GM21381 (cell line): ENCODE measurements at regions not wholly inside any gene's neighbourhood (a gene's known extent, or its start where the extent isn't known, plus 50 kb on each side); places are given as distances from the start of the nearest gene placed in this dataset.
"Not testable (repeated sequence)": the region's sequence is repeated elsewhere in the genome, so short reads cannot be mapped to it uniquely, and the experiment has no call there.

Experiments
- ATAC-seq: cut with Tn5 transposase; IDR thresholded peaks from one replicate; pipeline ENCODE4 v1.9.1; 2021; ENCODE audit warnings: mild to moderate bottlenecking, moderate library complexity; ENCODE audit not compliant: unreplicated experiment

GRCh38 chr2:149885946-149886345 is 298.4 kb upstream of the MMADHC start:
- no peak for ATAC-seq

DNA sequence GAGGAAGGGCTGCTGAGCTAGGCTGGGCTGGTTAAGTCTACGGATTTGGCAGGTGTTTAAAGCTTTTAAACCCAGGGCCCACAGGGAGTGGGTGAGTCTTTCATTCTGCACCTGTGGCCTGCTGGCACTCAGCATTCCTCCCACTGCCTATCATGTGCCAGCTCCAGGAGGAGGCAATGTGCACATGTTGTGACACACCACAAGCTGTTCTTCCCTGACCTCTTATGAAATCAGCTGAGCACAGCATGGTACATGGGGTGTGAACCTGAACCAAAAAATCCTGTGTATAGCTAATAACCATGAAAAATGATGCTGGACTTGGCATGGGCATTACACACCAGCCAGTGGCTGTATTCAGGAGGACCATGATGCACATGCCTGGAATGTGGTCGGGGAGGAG is 297.9 kb upstream of the MMADHC start:
- no peak for ATAC-seq

- no peak for ATAC-seq
Observed at GRCh38 chr2:149884871-149885270, 297.3 kb upstream of the MMADHC start.

DNA sequence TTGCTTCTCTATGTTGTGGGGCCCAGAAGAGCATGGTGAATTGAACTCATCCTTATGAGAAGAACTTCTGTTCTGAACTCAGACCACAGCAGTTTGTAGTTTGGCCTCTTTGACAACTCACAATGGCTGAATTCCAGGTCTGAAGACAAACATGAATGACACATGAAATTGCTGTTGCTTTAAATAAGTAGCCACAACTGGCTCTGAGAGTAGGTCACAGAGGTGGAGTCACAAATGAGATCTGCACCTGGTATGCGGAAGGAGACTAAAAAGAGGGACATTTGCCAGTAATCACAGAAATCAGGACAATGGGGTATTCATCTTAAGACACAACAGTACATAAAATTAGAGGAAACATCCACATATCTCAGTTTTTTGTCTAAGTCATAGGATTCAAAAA is 290.3 kb upstream of the MMADHC start:
- ATAC-seq = no peak

DNA sequence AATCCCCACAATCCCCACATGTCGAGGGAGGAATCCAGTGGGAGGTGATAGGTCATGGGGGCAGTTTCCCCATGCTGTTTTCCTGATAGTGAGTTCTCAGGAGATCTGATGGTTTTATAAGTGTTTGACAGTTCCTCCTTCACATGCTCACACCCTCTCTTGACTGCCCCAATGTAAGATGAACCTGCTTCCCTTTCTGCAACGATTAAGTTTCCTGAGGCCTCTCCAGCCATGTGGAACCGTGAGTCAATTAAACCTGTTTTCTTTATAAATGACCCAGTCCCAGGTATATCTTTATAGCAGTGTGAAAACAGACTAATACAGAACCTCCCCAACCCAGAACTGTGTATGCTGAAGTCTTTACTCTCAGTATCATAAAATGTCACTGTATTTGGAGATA is 289.5 kb upstream of the MMADHC start:
- ATAC-seq = no peak

- no peak for ATAC-seq
Observed at GRCh38 chr2:149873936-149874335, 286.4 kb upstream of the MMADHC start.

DNA sequence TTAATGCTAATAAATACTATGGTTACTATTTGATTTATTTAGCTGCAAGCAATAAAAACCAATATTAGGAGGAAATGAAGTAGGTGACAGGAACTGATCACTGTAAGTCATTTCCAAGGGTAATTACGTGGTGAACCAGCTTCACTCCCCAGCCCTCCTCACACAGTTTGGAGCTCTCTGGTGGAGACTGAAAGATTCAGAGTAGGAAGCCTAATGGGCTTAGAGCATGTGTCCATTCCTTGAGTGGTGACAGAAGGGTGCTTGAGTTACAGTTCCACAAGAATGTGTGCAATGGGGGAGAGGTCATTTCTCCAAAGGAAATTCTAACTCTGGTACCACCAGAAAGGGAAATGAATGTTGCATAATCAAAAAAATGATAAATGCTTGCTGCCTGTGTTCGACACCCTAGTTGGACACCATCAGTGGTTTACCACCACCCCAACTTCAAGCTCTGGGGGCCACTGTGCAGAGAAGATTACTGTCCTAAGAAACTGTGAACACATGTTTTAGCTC is 285.1 kb upstream of the MMADHC start:
- no peak for ATAC-seq

DNA sequence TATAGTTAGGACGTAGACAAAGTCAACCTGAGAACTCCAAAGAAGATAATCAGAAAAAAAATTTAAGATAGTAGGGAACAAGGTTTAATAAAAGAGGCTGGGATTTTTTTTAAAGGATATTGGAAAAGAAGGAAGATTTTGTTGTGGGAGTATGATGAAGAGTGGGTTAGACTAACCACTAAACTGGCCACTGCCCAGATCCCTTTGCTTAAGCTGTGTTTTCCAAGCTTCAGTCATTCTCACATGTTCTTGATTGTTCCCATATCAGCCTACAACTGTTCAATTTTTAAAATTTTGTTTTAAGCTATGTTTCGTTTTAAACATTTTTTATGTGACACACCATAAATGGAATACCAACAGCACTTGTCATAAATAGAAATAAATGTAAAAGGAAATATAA is 284.5 kb upstream of the MMADHC start:
- ATAC-seq = no peak

DNA sequence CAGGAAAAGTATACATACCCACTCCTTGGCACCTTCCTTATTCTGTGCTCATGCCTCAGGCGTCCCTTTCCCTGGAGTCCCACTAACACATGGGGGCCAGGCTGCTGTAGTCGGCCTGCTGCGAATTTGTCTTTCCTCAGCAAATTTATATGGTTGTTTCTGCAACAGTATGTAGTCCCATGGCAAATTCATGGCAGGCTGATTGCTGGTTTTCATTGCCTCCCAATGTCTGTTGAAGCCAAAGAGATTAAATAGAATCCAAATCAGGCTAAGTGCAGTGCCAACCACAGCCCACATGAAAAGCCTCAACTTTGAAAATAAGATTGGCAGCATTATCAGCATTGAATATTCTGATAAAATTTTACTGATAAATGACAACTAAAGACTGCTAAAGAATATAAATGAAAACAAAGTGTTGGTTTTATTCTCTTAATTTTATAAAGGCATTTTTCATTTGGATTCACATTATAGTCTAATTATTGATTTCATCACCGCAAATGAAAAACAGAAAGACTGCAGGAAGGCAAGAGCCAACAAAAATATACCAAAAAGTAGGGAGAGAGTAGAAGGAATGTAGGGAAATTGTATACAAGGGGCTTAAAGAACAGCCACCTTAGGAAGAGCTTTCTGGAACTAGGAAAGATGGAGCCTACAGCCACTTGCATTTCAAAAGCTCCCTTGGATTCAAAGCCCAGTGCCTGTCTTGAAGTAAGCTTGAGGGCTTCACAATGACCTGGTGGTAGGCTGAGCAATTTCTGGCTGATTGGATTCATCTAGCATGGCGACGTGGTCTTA is 283.7 kb upstream of the MMADHC start:
- no peak for ATAC-seq

DNA sequence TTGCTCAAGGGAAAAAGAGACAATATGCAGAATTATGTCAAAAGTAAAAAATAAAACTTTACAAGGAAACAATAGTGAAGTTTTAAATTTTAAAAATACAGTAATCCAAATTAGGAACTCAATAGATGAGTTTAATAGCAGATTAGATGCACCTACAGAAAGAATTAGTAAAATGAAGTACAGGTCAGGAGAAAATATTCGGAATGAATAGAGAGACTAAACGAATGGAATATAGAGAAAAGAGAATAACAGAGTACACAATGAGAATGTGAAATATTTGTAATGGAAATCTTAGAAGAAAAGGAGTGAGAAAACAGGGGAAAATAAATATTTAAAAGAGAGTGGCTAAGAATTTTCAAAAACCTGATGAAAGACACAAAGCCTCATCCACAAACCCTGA is 275.7 kb upstream of the MMADHC start:
- ATAC-seq = no peak

DNA sequence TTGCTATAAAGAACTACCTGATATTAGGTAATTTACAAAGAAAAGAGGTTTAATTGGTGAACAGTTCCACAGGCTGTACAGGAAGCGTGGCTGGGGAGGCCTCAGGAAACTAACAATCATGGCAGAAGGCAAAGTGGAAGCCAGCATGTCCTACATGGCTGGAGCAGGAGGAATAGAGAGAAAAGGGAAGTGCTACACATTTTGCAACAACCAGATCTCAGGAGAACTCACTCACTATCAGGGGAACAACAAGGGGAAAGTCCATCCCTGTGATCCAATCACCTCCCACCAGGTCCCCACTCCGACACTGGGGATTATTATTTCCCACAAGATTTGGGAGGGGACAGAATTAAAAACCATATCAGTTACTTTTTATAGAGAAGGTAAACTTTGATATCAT is 273.5 kb upstream of the MMADHC start:
- no peak for ATAC-seq

DNA sequence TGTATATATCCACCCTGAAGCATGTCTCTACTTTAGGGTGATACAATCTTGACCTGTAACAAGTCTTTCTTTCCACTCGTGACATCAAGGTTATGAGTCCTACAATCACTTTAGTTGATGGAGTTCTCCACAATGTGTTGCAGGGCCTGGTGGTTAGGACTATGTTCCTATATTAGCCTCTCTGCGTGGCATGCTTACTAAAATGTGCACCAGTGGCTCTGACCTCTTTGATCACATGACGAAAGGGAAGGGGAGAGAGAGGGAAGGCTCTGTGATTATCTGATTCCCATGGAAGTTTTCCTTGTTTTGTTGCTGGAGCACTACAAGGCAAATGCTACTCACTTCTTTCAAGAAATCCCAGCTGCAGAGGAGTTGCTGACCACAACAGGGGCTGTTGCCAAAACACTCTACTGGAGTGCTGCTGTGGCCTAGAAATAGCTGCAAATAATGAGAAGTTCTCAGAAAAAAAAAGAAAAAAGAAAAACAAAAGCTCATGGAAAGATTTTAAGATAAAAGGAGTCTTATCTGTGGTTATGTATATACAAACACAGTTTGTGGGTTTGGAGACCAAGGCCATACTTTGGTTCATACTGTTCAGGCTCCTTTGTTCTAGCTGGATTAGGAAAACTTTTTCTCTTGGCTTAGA is 272.8 kb upstream of the MMADHC start:
- no peak for ATAC-seq

DNA sequence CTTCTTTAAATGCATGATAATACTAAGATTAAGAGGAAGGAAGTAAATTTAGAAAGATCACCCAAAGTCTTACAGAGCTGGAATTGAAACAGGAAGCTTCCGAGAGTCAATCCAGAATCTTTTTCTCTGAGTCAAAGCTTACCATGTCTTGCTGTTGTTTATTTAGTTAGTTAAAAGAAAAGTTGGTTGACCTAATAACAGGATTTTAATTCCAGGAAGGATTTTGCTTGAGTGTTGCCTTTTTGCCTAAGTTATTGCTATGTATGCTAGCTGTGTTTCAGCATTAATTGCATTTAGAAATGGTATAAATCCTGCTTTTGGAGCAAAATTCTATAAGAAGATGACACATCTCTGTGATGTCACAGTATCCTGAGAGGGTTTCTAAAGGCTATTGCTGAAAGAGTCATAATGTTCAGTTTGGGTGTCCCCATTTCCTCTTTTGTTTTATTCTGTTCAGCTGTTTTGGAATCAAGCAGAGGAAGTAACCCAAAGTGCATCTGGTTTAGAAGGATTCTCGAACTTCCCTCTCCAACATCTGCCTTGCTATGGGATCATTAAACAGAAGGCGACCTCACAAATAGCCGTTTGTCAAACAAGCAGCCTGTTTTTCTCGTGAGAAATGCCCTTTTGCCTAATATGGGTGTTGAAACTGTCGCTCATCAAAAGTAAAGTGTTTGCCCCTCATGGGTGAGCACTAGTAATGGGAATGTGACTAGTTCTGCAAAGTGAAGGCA is 271.5 kb upstream of the MMADHC start:
- no peak for ATAC-seq

GRCh38 chr2:149858216-149858615 is 270.6 kb upstream of the MMADHC start:
- no peak for ATAC-seq

DNA sequence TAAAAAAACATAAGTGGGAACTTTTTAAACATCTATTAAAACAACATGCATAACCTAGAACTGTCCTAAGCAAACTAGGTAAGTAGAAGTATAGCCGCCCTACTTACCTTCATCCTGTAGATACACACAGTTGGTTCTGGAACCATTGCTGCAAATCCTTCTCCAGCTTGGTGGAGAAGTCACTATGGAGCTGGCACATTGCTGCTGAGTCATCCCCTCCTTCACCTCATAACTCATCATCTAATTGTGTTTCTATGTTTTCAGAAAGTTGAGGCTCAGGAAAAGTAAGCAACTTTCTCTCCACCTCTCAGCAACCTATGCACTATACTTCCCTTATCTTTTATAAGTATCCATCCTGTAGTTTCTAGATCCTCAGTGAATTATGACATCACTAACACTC is 269.8 kb upstream of the MMADHC start:
- ATAC-seq = no peak

- ATAC-seq = not testable (repeated sequence)
Observed at GRCh38 chr2:149855859-149856258, 268.3 kb upstream of the MMADHC start.

- ATAC-seq = no peak
Observed at GRCh38 chr2:149849591-149849990, 262.0 kb upstream of the MMADHC start.

GRCh38 chr2:149849136-149849535 is 261.6 kb upstream of the MMADHC start:
- no peak for ATAC-seq

DNA sequence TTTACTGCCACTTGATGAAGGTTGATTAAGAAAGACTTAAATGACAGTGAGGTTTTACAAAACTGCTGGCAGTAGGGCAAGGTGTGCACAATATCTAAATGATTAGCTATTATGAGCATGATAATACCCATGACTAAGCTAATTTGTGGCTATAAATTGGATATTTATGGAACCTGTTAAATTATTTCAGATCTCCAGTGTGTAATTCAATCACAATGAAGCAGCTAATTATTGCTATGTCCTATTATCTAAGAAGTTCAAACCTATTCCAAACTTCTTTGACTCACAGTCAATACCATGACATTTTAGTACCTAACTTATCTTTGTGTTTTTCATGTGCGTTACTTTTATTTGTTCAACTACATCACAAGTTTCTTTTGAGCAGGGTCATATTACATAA is 253.8 kb upstream of the MMADHC start:
- ATAC-seq = no peak

- ATAC-seq = no peak
Observed at GRCh38 chr2:149832324-149832723, 244.7 kb upstream of the MMADHC start.

DNA sequence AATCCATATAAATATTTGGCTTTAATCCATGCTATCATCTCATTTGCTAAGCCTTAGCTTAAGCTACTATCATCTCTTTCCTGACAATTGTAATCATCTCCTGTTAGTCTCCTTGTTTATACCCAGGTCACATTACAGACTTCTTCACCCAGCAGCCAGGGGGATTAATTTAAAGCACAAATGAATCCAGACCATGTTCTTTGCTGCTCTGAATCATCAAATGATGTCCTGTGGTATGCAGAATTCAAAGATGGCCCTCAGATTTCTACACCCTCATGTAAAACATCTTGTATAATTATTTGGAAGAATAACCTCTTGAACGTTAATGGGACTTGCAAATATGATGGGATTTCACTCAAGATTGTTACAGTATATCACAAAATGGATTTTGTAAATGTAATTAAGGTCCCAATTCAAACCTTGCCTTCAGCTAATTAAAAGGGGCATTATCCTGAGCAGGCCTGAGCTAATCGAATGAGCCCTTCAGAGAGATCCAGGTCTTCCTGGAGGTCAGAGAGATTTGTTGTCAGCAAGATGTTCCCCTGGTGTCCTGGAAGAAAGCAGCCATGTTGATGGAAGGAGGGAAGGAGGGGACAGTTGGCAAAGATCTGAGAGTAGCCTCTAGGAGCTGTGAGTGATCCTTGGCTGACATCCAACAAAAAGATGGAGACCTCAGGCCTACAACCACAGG is 241.1 kb upstream of the MMADHC start:
- ATAC-seq = no peak
